ENCODE measurements at regions not wholly inside any gene's neighbourhood (a gene's known extent, or its start where the extent isn't known, plus 50 kb on each side); places are given as distances from the start of the nearest gene placed in this dataset.

- TF ChIP-seq CTCF (IDR thresholded peaks at IDR 0.05): no peak
- no peaks in the 10 kb centered on the region for H3K9me3 ChIP-seq
- H3K27ac ChIP-seq: no peak overlapping the region
- no peaks in the 10 kb centered on the region for H3K27me3 ChIP-seq
- no peaks in the 10 kb centered on the region for H3K36me3 ChIP-seq
- DNase-seq (ENCODE audit: low spot score): no peak
- no peaks in the 10 kb centered on the region for H3K4me1 ChIP-seq
- no peak overlapping the region for H3K4me3 ChIP-seq
Observed at GRCh38 chr16:13864689-13865088, 55.3 kb upstream of the ERCC4 start.

- peak; percentile 65 for DNase-seq (ENCODE audit: low spot score)
- Histone ChIP-seq H3K27me3 (no peaks in the 10 kb centered on the region), H3K4me1 (no peaks in the 10 kb centered on the region), H3K4me3 (no peak overlapping the region), H3K9me3 (no peaks in the 10 kb centered on the region), H3K36me3 (no peaks in the 10 kb centered on the region), H3K27ac (no peak overlapping the region)
- peak; percentile 77 to 81 for TF ChIP-seq CTCF (IDR thresholded peaks at IDR 0.05)
Observed at GRCh38 chr16:13866073-13866472, 53.9 kb upstream of the ERCC4 start.

All from right atrium auricular region (tissue), 2 donors.